Embryonic facial prominence (tissue), 1 donor: ENCODE measurements at regions not wholly inside any gene's neighbourhood (a gene's known extent, or its start where the extent isn't known, plus 50 kb on each side); places are given as distances from the start of the nearest gene placed in this dataset.

Experiments used
- DNase-seq: peaks from one replicate; pipeline ENCODE4 v3.0.0-alpha.2; 2016; ENCODE audit errors: extremely low spot score

DNA sequence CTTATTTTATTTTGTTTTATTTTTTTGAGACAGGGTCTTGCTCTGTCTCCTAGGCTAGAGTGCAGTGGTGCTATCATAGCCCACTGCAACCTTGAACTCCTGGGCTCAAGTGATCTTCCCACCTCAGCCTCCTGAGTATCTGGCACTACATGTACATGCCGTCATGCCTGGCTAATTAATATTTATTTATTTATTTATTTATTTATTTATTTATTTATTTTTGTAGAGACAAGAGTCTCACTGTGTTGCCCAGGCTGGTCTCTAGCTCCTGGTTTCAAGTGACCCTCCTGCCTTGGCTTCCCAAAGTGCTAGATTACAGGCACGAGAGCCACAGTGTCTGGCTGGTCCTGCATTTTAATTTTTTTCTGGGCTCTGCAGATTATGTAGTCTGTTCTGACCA is 84.9 kb upstream of the BCOR start:
- no peak for DNase-seq

DNA sequence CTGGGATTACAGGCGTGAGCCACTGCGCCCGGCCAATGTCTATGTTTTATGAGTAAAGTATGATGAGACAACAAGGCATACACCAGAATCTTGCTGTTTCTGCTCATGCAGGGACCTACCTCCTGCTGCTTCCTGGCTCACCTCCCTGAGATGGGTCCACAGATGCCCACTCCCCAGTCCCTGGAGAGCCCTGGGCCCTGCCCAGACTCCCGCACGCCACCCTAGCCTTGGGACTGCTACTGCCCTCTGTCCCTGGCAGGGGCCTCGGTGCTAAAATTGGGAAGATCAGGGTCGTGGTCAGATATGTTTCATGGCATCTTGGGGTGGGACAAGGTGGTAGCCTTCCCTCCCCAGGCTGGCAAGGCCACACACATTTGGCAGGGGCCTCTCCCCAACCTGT is 84.3 kb upstream of the BCOR start:
- DNase-seq: no peak

DNA sequence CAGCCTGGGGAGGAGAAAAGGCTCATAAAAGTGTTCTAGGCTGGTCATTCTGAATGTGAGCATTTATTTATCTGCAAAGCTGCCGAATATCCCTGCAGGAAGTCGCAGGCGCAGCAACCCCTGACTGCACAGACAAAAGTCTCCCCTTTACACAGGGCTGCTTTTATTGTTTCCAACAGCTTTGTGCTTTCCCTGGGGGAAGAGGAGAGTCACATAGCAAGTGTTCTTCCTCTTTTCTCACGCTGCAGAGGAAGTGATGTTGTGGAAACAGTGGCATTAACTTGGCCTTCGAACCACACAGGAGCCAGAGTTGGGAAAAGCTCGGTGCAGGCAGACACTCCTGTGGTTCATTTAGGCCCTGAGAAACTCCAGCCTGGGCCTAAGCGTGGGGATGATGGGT is 81.5 kb upstream of the BCOR start:
- no peak for DNase-seq

DNA sequence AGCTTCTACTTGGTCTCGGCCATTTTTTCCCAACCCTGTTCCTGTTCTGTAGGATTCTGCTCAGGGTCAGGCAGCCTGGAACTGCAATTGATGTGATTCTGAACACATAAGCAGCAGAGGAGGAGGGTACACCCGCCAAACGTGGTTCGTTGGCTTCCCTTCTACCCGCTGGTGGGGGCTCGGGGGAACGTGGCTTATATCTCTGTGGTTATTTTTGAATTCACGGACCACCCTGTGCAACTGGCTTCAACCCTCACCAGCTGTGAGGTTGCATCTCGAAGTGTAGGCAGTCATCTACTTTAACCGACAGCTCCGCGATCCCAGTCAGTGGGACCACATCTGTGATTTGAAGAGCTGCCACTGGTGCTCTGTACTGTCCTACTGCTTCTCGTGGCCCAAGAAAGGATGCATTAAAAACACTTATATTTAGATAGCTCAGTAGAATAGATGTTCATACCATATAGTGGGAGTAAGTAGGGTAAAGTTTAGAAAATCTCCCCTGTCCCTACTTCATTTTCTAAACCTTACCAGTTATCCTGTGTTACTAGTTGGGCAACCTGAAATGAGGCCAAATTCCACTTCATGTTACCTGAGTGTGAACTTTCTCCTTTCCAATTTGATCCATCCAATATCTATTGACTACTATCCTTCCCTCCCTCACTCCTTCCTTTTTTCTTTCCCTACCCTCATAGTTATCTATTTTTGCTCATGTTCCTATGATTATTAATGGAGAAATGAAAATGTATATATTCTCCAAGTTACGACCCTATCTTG is 80.4 kb upstream of the BCOR start:
- no peak for DNase-seq

DNA sequence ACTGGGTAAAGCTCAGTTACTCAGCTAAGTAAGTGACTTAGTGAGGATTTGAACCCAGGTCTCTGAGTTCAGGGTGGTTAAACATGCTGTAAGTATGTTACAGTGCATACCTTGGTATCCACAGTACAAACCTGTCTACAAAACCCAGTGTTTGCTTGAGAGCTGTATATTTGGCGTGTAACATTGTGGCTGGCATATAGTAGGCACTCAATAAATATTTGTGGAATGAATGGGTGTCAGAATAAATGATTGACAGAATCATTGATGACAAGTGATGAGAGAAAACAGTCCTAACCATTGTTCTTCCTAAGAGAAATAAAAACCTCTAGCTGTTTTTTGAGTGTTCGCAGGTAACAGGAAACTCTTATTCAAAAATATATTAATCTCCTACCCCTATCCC is 79.7 kb upstream of the BCOR start:
- DNase-seq: no peak

DNA sequence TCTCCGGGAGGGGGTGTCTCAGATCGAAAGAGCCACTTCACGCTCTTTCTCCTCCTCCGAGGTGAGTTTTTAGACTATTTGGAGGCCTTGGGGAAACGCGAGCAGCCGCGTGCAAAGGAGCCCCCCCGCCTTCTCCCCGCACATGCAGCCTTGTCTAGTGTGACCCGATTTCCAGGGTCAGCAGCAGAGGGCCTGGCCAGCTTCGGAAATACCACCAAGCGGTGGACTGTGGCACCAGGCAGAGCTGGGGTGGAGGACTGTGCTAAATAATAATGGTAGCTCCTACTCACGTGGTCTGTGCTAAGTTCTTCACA is 79.3 kb upstream of the BCOR start:
- DNase-seq: no peak

DNA sequence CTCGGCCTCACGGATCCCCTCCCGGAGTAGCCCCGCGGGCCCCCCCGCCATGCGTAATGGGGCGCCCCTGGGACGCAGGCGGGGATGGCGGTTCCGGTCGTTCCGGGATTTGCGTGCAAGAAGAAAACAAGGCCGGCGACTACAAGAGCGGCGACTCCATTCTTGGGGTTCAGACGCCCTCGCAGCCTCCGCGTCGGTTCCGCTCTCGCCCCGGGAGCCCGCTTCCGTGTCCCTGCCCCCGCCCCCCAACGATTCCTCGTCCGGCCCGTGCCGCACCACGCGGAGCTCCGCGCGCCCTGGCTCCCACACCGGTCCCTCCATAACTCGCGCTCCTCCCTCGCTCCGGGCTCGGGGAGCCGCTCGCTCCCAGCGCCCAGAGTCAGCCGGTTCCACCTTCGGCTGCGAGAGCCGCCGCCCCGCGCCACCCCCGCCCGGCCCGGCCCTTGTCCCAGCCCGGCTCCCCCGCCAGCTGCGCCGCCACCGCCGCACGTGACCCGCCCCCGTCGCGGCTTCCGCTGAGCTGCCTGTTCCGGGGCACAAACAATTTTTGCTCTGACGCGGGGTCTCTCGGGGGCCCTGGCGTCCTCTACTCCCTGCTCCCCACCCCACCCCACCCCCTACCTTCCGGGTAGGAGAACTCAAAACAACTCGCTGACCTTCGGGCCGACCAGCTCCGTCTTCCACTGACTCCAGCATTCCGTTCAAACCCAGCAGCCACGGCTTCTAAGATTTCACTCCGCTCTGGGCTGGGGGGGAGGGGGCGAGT is 78.8 kb upstream of the BCOR start:
- DNase-seq: no peak

DNA sequence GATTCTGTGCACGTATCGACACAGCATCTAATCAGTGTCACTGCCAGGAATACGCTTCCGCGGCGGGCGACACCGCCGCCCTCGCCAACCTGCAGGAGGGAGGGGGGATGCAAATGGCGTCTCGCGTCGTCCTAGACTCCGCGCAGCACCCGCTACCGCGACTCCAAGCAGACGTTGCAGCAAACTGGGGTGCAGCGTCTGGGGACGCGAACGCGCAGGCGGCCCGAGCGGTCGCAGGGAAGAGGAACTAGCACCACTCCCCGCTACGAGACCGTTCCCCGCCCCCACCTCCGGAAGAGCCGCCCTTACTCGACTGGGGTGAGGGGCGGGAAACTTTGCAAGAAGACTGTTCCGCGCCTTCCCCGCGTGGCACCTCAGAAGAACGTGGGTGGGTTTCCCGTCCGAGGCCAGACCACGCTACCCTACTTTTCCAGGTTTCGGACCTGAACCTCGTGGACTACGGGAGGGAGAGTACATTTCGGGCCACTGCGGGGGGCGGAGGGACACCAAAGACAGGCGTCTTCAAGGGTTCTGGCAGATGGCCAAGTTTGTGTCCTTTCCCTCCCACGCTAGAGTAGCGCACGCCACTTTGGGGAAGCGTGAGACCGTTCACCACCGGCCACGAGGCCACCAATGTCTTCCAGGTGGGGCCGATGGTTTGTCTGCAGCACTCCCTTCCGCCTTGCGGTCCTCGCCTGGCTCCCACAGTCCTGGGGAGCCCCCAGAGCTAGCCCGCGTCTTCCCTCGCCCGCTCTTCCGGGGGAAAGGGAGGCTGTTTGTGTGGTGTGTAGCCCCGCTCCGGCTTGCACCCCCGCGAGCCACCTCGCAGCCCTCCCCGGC is 78.0 kb upstream of the BCOR start:
- DNase-seq: no peak

DNA sequence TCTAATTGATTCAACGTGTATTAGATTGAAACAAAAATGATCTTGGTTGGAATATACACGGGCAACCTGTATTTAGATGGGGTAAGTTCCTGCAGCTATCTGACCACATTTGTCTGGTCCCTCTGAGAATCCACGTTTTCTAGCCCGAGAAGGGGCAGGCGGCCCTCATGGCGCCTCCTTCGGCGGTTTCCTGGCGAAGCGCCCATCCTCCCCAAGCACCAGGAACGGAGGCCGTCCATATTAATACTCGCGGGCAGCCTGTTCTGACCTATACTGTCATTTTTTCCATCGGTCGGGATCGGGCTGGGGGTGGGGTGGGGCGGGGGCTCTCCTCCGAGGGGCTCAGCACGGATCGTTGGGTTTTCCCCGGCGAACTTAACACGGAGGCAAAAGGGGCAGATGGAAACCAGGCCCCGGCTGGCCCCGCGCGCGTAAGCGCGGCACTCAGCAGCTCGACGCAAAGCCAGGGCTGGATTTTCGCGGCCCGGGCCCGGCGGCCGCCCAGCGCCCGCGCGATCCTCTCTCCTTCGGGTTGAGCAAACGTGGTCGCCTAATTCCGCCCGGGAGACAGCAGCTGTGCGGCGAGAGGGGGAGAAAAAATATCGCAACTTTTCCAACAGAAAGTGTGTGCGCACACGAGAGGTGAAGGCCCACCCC is 77.2 kb upstream of the BCOR start:
- DNase-seq: no peak

DNA sequence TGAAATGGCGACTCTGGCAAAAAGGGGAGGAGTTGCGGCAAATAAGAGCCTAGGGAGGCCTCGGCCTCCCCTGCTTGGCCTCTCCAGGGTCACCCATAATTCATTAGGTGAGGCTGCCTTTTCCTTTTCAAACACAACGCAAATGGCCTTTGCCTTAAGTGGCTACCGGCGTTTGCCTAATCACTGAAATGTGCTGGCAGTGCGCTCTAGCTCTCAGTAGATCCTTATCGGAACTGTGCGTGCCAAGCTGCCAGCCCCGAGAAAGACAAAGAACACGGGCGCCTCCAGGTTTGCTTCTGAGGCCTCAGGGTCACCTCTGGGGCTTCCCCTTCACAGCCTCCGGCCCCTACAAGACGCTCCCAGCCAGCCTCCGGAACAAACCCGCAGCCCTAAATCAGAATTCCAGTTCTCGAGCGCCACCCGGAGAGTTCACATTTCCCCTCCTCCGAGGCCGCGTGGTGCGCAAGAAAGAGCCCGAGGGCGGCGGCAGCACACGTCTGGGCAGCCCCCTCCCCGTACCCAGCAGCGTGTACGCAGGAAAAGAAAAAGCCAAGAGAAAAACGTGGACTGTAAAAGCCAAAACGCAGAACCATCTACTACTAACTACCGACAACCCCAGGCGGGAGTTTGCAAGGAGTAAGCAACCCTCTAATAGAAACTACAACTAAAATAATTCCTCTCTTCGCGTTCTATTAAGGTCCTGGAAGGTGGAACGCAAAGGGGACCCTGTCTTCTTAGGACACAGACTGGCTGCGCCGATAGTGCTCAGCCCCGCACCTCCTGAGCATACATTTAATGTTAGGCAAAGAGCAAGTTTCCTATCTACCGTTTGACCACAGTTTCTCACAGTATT is 76.5 kb upstream of the BCOR start:
- DNase-seq: no peak

DNA sequence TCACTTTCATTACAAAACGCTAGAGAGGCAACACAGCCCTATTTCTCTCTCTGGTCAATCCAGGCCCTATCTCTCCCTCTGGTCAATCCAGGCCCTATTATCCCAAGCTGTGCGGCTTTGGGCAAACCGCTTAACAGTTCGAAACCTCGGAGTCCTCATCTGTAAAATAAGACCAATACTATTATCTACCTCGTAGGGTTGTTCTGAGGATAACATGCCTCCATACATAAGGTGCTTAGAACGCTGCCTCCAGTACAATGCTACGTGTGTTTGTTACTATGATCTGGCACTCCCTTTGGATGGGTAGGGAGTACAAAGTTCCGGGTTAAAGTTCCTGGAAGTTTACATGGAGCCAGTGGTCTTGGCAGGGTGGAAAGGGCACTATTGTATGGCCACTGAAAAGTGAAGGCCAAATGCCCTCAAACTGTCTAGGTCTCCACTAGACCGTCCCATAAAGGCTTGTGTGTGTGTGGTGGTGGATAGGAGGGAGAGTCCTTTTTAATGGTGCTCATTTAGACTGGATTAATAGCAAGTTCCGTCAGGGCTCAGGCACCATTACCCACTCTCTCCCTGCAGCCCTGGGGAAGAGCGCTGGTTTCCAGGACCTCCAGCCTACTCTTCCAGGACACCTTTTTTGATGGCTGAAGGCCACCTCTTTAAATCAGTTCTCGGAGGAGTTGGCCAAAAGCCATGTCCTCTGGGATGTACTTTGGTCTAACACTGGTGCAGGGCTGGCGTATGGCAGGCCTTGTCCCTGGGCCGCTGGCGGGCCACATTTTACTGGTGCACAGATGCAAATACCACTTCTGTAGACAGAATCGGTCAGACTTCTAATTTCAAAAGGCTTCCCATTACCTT is 75.6 kb upstream of the BCOR start:
- DNase-seq: no peak

DNA sequence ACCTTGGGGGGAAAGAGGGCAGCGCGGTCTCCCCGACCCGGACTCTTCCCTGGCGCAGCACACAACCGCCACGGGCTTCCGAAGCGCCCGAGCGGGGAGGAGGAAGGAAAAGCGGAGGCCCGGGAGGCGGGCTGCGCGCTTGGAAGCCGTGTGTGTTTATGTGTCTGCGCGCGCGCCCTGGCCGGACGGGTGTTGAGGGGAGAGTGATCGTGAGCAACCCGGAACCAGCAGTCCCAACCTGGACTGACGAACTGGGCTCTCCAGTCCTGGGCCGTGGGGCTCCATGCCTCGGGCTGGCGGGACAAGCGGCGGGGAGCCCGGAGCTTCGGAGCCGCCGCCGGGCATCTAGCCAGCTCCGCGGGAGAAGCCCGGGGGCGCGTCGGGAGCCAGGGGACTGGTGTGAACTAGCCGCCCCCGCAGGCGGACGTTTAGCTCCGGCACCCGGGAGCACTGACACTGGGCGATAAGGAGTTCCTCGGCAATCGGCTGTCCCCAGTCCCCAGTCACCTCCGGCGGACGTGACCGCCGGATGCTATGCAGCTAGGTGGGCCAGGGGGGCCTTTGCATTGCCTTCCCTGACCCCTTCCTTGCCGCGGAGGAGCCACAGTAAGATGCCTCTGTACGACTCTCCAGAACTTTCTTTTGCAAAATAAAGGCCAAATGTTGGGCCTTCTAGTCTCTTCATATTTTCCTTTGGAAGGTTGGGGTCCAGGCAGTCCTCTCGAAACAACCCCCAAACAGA is 74.8 kb upstream of the BCOR start:
- DNase-seq: no peak

DNA sequence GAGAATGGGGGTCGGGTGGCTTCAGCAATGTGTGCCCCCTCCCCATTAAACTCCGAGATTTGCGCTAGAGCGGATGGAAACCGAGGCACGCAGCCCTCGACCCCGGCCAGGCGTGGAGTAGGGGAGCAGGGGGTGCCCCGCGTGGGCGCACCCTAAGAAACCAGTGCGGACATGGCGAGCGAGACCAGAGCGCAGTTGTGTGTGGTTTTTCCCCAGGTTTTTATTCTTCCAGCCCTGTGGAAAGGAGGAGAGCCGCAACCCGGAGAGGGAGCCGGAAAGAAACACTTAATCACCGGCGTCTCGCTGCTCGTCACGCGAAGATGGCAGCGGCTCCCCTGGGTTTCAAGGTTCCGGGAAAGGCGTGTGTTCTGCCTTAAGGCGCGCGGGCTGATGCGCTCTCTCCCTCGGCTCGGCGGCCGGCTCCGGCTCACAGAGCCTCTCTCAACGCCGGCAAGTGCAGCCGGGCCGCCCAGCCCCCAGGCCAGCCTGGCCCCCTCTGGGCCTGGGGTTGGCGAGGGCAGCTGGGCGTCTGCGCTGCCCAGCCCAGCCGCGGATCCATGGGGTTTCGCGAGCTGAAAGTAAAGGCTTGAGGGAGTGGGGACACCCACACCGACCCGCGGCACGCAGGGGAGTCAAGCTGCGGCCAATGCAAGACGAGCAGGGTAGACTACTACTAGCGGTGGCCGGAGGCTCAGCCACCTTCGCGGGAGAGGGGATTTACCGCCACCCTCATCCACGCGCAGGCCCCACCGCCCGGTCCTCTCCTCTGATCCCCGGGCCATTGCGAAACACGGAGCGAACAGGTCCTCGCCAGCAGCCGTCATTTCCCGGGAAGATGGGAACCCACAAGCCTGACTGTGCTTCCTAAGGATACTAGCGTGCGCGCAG is 74.0 kb upstream of the BCOR start:
- no peak for DNase-seq

DNA sequence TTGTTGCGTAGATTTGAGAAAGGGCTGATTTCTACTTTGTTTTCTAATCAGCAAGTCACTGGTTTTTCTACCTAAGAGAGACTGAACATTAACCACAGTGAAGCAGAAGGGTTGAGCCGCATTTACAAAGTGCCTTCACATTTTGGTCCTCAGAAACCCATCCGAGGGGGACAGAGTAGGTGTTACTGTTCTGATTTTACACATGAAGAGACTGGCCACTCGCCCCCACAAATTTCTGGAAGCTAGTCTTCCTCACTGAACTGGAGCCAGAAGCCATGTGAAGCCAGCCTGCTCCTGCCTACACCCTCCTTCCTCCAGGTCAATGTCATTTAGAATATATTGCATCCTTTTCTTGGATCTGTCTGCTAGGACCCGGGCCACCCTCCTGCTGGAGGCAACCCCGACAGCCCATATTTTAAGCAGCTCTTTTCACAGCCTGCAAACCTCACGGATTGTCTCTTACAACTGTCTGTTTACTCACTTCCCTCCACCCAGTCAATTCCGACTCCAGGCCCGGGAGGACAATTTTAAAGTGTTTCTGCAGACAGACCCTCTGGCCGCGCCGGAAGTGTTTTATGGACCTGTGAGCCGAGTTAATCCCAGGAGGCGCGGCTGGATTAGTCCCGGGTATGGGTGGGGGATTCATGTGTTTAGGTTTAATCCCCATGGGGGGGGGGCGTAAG is 73.2 kb upstream of the BCOR start:
- no peak for DNase-seq

DNA sequence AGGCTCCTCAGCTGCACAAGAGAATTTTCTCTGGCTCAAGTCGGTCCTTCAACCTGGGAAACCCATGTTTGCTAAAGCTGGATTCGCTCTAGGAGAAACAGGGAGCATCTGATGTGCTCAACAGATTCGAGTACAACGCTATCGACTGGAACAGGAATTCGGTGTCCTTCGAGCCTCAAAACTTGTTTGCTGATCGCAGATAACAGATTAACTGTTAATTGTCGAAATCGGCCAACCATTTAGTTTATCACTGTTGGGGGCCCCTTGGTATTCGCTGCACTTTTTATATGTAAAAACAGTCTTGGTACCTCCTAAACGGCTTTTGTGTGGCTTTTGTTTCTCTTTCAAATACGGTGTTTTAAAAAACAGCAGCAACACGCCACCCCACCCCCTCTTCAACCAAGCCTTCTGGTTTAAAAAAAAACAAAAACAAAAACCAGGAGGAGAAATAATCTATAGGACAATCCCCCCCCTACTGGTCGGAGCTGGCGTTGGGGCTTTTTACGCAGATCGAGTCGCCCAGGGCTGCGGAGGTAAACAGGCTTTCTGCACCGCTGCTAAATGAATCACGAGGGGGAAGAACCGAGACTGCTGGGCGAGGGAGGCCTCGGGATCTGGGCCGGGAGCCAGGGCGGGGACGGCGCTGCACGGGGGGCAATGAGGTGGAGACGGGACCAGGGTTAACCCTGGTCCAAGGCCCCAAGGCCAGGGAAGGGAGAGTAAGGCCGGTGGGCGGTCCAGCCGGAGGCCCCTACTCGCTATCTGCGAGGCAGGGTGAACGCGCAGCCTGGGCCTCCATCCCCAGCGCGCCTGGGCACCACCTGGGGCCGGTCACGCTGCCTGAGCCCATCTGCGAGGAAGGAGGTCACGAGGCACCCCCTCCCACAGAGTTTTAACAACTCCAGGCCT is 71.7 kb upstream of the BCOR start:
- no peak for DNase-seq

DNA sequence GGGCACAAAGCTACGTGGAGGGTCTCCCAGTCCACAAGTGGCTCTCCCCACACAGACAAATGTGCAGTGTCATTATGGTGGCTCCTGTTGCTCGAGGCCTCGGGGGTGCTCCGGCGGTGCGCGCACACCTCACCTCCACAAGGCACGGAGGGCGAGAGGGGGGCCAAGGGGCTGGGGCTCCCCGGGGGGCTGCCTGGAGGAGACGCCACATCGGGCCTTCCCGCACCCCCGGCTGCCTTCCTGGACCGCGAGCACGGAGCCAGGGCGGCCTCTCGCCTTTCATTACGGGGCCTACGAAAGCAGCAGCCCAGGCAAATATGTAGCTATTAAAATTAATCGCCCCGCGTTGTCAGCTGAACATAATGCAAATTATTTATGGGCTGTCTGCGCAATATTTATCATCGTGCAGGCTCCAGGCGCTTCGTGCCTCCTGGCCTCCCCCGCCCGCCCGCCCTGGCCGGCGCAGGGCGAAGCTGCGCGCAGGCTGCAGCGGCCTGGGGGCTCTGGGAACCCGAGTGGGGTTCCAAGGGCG is 70.8 kb upstream of the BCOR start:
- DNase-seq: no peak
